Fibroblast of lung (primary cell): ENCODE measurements at regions not wholly inside any gene's neighbourhood (a gene's known extent, or its start where the extent isn't known, plus 50 kb on each side); places are given as distances from the start of the nearest gene placed in this dataset.

ENCODE experiments used
- CTCF ChIP-seq, 2 donors: IDR thresholded peaks in 1 of 2; conservative IDR thresholded peaks in 1 of 2; 1 replicate in 1 of 2; 2 replicates in 1 of 2; pipeline ENCODE4 v1.5.1; 2011 to 2012; ENCODE audit warnings: low read length in 2 of 2, control low read depth in 1 of 2, inconsistent platforms in 1 of 2, low read depth in 1 of 2, mild to moderate bottlenecking in 1 of 2
- EZH2 ChIP-seq: IDR thresholded peaks from 2 replicates; pipeline ENCODE4 v1.5.1; 2012; ENCODE audit warnings: low read length, control low read depth, mild to moderate bottlenecking; ENCODE audit errors: missing control alignments

- TF ChIP-seq CTCF (conservative IDR thresholded peaks at IDR 0.05 in 1 of 2, IDR thresholded peaks at IDR 0.05 in 1 of 2; ENCODE audit: low read depth in 1 of 2, low read length in 2 of 2): no peak
- no peak for TF ChIP-seq EZH2
These were observed 161.5 kb upstream of the MCTP2 start for GRCh38 chr15:94069844-94070243.
